ENCODE measurements at regions not wholly inside any gene's neighbourhood (a gene's known extent, or its start where the extent isn't known, plus 50 kb on each side); places are given as distances from the start of the nearest gene placed in this dataset.
"Not testable (repeated sequence)": the region's sequence is repeated elsewhere in the genome, so short reads cannot be mapped to it uniquely, and the experiment has no call there.

DNA sequence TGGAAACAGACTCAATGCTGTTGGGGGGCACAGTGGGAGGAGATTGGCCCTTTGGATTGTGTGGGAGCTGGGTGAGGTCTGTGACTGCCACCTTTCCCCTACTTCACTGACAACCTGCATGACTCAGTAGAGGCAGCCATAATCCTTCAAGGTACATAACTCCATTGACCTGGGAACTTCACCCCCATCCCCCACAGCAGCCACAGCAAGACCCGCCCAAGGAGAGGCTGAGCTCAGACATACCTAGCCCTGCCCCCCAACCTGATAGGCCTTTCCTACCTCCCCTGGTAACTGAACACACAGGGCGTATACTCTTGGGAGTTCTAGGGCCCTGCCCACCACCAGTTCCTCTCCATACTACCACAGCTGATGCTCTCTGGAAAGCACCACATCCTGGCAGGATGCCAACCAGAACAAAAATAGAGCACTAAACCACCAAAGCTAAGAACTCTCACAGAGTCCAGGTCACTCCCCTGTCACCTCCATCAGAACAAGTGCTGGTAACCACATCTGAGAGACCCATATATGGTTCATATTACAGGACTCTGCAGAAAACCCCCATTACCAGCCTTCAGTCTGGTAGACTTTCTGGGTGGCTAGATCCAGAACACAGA lies 703.9 kb downstream of the FSCB start:
- Mint-ChIP-seq H3K27me3 (no peaks in the 10 kb centered on the region), H3K27ac (no peak overlapping the region), H3K4me3 (no peak overlapping the region), H3K36me3 (no peaks in the 10 kb centered on the region), H3K4me1 (ENCODE audit: low read depth) (no peaks in the 10 kb centered on the region), H3K9me3 (peaks cover 33% of the 10 kb centered on the region)
- intact Hi-C loops (cut with micrococcal nuclease) = no loop called here
- POLR2A ChIA-PET = no interaction called here
- no peak for DNase-seq
- CTCF ChIA-PET = no interaction called here

DNA sequence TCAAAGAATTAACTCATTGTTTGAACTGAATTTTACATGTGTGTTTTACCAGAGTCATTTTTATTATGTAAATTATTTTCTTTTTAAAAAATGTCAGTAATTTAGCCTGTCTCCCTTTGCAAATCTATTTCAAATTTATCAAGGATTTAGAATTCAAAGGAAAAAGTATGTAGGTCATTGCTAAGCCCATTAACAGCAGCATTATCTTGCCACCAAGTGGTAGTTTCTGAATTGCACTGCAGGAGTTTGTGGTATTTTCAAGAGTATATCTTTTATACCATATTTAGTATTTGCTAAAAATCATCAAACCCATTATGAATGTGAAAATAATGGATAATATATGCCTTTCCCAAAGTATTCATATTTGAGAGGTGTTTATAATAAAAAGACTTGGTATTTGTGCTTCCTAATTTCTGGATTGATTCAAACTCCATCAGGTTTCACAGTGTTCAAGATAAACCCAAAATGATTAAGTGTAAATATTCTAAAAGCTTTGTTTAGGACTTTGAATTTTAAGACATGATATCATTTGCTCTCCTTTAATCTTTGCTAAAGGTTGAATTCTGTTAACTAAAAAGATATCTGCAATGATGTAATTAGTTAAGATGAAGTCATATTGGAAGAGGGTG lies 711.4 kb downstream of the FSCB start:
- Mint-ChIP-seq H3K4me1 (ENCODE audit: low read depth) (no peaks in the 10 kb centered on the region), H3K4me3 (no peak overlapping the region), H3K27ac (no peak overlapping the region), H3K27me3 (no peaks in the 10 kb centered on the region), H3K36me3 (no peaks in the 10 kb centered on the region), H3K9me3 (peaks cover 3% of the 10 kb centered on the region)
- intact Hi-C loops (cut with micrococcal nuclease) = no loop called here
- DNase-seq = no peak
- POLR2A ChIA-PET = no interaction called here
- CTCF ChIA-PET = no interaction called here

DNA sequence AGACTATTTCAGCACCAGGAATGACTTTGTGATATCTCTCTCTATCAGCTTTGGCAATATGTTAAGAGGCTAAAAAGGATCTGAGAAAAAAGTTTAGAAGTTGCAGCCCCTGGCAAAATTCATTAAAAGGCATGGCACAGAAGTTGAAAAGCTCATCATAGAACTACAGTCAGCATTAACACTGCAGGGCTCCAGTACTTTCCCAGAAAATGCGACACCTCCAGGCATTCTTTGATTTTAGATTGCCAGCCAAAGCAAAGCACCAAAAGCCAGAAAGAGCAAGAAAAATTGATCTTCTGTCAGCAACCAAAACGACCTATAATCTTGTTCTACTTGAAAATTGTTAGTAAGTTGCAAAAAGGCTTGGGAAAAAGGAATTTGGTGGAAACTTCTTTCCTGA lies 713.5 kb downstream of the FSCB start:
- H3K27me3 Mint-ChIP-seq = no peaks in the 10 kb centered on the region
- no peak overlapping the region for H3K27ac Mint-ChIP-seq
- H3K9me3 Mint-ChIP-seq = peaks cover 3% of the 10 kb centered on the region
- POLR2A ChIA-PET = no interaction called here
- intact Hi-C loops (cut with micrococcal nuclease) = no loop called here
- H3K4me1 Mint-ChIP-seq (ENCODE audit: low read depth) = no peaks in the 10 kb centered on the region
- no peak overlapping the region for H3K4me3 Mint-ChIP-seq
- DNase-seq = no peak
- H3K36me3 Mint-ChIP-seq = no peaks in the 10 kb centered on the region
- CTCF ChIA-PET = no interaction called here

DNA sequence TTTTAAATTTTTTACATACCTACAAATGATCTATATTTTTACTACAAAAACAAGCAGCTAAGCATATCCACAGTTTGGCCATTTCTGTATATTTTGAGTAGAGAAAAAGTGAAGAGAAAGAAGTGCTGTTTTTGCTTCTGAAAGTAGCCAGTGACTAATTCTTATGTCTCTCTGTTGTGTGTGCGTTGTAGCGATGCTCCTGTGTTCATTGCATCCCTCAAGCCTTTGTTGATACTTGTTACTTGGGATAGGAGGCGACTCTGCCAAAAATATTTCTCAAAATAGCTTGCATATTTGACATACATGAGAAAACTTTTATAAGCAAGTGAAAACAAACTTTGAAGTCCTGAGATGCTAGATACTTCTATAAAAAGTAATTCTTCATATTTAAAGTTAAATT lies 714.1 kb downstream of the FSCB start:
- Mint-ChIP-seq H3K27me3 (no peaks in the 10 kb centered on the region), H3K4me3 (no peak overlapping the region), H3K36me3 (no peaks in the 10 kb centered on the region), H3K4me1 (ENCODE audit: low read depth) (no peaks in the 10 kb centered on the region), H3K27ac (no peak overlapping the region), H3K9me3 (peaks cover 3% of the 10 kb centered on the region)
- ChIA-PET CTCF (no interaction called here), POLR2A (no interaction called here)
- DNase-seq = no peak
- intact Hi-C loops (cut with micrococcal nuclease) = no loop called here

DNA sequence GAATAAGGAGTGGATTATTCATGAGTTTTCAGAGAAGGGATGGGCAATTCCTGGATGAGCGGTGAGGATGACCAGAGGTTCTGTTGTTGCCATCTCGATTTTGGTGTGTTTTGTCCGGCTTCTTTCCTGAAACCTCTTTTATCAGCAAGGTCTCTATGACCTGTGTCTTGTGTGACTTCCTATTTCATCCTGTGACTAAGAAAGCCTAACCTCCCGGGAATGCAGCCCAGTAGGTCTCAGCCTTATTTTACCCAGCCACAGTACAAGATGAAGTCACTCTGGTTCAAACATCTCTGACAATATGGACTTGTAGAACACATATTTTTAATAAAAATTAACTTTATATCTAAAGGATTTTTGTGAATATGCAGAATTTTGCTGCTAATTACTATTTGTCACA lies 716.4 kb downstream of the FSCB start:
- DNase-seq = no peak
- no peak overlapping the region for H3K4me3 Mint-ChIP-seq
- no peaks in the 10 kb centered on the region for H3K27me3 Mint-ChIP-seq
- no peak overlapping the region for H3K27ac Mint-ChIP-seq
- CTCF ChIA-PET = no interaction called here
- no peaks in the 10 kb centered on the region for H3K9me3 Mint-ChIP-seq
- no peaks in the 10 kb centered on the region for H3K4me1 Mint-ChIP-seq (ENCODE audit: low read depth)
- intact Hi-C loops (cut with micrococcal nuclease) = no loop called here
- POLR2A ChIA-PET = no interaction called here
- no peaks in the 10 kb centered on the region for H3K36me3 Mint-ChIP-seq

DNA sequence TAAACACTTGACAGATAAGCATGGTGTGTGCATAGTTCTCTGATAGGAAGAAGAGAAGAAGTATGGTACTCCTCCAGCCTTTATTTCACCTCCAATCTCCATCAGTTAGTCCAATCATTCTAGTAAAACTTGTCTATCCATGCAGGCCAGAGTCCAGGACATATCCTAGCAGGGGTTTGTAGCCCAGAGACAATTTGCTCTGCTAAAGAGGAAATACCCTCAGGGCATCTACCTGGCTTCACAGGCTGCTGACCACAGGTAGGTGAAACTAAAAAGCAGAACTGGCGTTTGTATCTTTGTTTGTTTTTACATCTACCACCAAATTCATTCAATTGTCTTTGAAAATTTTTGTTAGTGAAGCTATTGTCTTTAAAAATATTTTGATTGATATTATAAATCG lies 717.6 kb downstream of the FSCB start:
- H3K27me3 Mint-ChIP-seq = no peaks in the 10 kb centered on the region
- ChIA-PET CTCF (no interaction called here), POLR2A (no interaction called here)
- DNase-seq = no peak
- H3K27ac Mint-ChIP-seq = no peak overlapping the region
- no peaks in the 10 kb centered on the region for H3K4me1 Mint-ChIP-seq (ENCODE audit: low read depth)
- intact Hi-C loops (cut with micrococcal nuclease) = no loop called here
- H3K9me3 Mint-ChIP-seq = no peaks in the 10 kb centered on the region
- H3K4me3 Mint-ChIP-seq = no peak overlapping the region
- H3K36me3 Mint-ChIP-seq = no peaks in the 10 kb centered on the region

DNA sequence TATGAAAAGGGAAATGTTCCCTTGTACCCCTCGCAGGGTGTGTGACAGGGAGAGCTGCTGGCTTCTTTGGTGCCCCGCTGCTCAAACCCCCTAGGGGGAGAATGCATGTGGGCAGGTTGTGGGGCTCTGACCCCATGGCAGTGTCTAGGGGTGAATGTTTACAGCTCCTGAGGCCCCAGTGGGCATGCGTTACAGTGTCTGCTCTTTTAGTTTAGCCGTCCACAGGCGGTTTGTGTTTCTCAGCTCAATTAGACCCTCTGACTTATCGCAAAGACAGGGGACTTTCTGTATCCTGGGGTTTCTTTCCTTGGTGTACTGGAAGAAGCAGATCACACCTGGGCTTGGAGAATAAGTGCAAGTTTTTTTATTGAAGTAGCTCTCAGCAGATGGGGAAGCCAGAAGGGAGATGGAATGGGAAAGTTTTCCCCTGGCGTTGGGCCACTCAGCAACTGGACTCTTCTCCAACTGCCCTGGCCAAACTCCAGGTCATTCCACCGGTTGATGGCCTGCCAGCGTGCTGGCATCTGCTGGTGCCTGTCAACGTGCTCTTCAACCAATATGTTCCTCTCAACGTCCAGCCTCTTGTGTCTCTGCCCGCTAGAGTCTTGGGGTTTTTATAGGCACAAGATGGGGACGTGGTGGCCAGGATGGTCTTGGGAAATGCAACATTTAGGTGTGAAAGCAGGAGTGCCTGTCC lies 720.9 kb downstream of the FSCB start:
- no peaks in the 10 kb centered on the region for H3K27me3 Mint-ChIP-seq
- no peak overlapping the region for H3K27ac Mint-ChIP-seq
- POLR2A ChIA-PET = no interaction called here
- H3K4me1 Mint-ChIP-seq (ENCODE audit: low read depth) = no peaks in the 10 kb centered on the region
- peaks cover 7% of the 10 kb centered on the region for H3K9me3 Mint-ChIP-seq
- intact Hi-C loops (cut with micrococcal nuclease) = no loop called here
- no peak overlapping the region for H3K4me3 Mint-ChIP-seq
- CTCF ChIA-PET = no interaction called here
- no peak for DNase-seq
- no peaks in the 10 kb centered on the region for H3K36me3 Mint-ChIP-seq

DNA sequence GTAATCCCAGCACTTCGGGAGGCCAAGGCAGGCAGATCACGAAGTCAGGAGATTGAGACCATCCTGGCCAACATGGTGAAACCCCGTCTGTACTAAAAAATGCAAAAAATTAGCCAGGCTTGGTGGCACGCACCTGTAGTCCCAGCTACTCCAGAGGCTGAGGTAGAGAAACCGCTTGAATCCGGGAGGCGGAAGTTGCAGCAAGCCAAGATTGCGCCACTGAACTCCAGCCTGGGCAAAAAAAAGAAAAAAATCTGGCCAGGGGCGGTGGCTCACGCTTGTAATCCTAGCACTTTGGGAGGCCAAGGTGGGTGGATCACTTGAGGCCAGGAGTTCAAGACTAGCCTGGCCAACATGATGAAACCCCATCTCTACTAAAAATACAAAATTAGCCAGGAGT lies 722.7 kb downstream of the FSCB start:
- H3K27ac Mint-ChIP-seq; H3K4me1 Mint-ChIP-seq (ENCODE audit: low read depth); H3K27me3 Mint-ChIP-seq; DNase-seq; H3K4me3 Mint-ChIP-seq; H3K9me3 Mint-ChIP-seq; H3K36me3 Mint-ChIP-seq; intact Hi-C loops (cut with micrococcal nuclease); CTCF ChIA-PET; POLR2A ChIA-PET: not testable (repeated sequence)

DNA sequence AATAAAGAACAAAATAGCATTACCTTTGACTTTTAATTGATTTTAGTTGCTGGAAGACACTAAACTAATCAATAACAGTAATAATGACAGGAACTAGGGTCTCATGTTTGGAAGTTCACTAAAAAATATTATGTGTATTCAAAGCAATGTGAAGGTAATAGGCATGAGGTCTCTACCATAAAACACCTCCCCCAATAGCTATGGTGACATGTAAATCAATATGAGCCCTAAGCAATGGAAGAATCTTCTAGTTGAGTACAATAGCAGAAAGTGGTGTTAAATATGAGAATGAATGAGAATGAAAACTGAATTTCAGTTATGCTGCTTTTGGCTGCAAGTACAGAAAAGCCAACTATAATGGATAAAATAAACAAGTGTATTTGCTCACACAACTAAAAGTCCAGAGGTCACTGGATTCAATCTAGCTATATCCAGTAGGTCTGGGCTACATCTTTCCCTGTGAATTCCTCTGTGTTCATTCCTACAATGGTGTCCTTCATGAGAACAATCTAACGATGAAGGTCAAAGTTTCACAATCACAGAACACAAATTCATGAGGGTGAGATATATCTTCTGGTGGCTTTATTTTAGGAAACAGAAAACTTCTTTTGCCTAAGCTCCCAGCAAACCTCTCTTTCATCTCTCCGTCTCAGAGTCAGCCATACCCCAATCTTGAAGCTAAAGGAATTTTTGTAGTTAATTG lies 728.0 kb downstream of the FSCB start:
- ChIA-PET POLR2A (no interaction called here), CTCF (no interaction called here)
- intact Hi-C loops (cut with micrococcal nuclease) = no loop called here
- Mint-ChIP-seq H3K4me3 (no peak overlapping the region), H3K36me3 (no peaks in the 10 kb centered on the region), H3K27me3 (no peaks in the 10 kb centered on the region), H3K4me1 (ENCODE audit: low read depth) (no peaks in the 10 kb centered on the region), H3K9me3 (peaks cover 29% of the 10 kb centered on the region), H3K27ac (no peak overlapping the region)
- DNase-seq = no peak

DNA sequence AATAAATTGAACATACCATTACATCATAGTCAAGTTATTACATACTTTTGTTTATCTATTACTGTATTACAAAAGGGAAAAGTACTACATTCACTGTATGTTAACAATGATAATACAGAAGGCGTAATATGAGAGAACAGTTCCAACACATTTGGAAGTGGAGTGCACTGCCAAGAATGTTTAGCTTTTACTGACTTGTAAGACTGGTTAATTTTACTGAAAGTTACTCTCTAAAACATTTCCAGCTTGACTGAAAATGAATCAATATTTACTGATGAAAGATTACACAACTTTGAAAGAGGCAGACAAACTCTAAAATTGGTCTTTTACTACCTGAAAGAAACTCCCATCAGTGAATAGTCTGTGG lies 728.5 kb downstream of the FSCB start:
- no peaks in the 10 kb centered on the region for H3K27me3 Mint-ChIP-seq
- H3K27ac Mint-ChIP-seq = no peak overlapping the region
- peaks cover 26% of the 10 kb centered on the region for H3K9me3 Mint-ChIP-seq
- no peak for DNase-seq
- no peaks in the 10 kb centered on the region for H3K36me3 Mint-ChIP-seq
- no peak overlapping the region for H3K4me3 Mint-ChIP-seq
- no peaks in the 10 kb centered on the region for H3K4me1 Mint-ChIP-seq (ENCODE audit: low read depth)
- CTCF ChIA-PET = no interaction called here
- intact Hi-C loops (cut with micrococcal nuclease) = no loop called here
- POLR2A ChIA-PET = no interaction called here

DNA sequence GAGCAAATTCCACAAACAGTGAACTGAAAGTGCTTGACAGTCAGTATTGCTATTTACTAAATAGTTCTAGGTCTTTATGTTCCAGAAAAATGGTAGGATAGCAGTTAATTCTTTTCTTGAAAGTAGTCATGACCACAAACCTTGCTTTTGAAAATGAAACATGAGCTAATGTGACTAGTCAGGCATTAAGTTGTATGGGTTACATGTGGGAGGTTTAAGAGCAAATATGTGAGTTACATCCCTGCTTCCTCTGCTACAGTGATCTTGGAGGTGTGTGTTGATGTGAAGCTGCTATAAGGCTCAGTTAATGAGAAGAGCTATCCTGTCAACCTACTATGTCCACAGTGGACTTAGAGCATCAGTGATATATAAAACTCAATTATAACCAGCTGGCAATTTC lies 741.6 kb downstream of the FSCB start:
- DNase-seq = no peak
- Mint-ChIP-seq H3K36me3 (no peaks in the 10 kb centered on the region), H3K4me1 (ENCODE audit: low read depth) (no peaks in the 10 kb centered on the region), H3K27ac (no peak overlapping the region), H3K9me3 (no peaks in the 10 kb centered on the region), H3K27me3 (no peaks in the 10 kb centered on the region), H3K4me3 (no peak overlapping the region)
- intact Hi-C loops (cut with micrococcal nuclease) = no loop called here
- ChIA-PET POLR2A (no interaction called here), CTCF (no interaction called here)

DNA sequence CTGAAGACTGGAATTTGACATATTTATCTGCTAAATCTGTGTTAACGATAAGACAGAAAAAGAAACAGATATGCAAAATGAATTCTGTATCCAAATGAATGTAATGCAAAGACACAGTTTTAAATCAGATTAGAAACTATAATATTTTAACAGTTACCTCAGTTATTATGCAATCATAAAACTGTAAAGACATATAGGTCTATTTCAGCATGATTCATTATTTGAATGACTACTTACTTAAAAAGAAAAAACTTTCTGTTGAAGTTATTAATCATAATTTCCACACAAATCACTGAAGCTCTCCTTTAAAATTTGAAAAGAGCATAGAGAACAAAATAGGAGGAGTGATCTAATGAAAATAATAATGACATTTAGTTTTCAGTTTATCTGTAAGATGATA lies 742.6 kb downstream of the FSCB start:
- no peak overlapping the region for H3K27ac Mint-ChIP-seq
- CTCF ChIA-PET = no interaction called here
- intact Hi-C loops (cut with micrococcal nuclease) = no loop called here
- H3K4me1 Mint-ChIP-seq (ENCODE audit: low read depth) = no peaks in the 10 kb centered on the region
- H3K9me3 Mint-ChIP-seq = no peaks in the 10 kb centered on the region
- POLR2A ChIA-PET = no interaction called here
- no peaks in the 10 kb centered on the region for H3K27me3 Mint-ChIP-seq
- H3K36me3 Mint-ChIP-seq = no peaks in the 10 kb centered on the region
- H3K4me3 Mint-ChIP-seq = no peak overlapping the region
- no peak for DNase-seq

DNA sequence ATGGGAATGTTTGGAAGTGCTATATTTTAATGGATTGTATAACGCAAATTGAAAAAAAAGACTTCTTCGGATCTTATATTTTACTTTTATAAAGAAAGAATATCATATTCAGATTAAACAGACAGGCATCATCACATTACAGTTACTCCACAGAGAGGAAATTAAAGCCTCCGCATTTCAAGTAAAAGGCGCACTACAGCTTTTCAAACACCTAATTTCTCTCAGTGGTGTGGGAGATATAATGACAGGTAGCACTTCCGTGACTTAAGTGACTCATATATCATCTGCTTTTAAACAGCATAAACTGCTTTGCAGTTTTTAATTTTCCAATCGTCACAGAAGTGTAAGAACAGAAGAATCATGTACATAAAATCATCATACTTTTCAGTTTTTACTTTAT lies 751.4 kb downstream of the FSCB start:
- Mint-ChIP-seq H3K36me3 (no peaks in the 10 kb centered on the region), H3K27ac (no peak overlapping the region), H3K4me3 (no peak overlapping the region), H3K4me1 (ENCODE audit: low read depth) (no peaks in the 10 kb centered on the region), H3K27me3 (no peaks in the 10 kb centered on the region), H3K9me3 (peaks cover 2% of the 10 kb centered on the region)
- ChIA-PET CTCF (no interaction called here), POLR2A (no interaction called here)
- no peak for DNase-seq
- intact Hi-C loops (cut with micrococcal nuclease) = no loop called here

Data from activated CD4-positive, alpha-beta memory T cell treated with anti-CD3 and anti-CD28 coated beads for 36 hours (primary cell).